ENCODE measurements at regions not wholly inside any gene's neighbourhood (a gene's known extent, or its start where the extent isn't known, plus 50 kb on each side); places are given as distances from the start of the nearest gene placed in this dataset.

DNA sequence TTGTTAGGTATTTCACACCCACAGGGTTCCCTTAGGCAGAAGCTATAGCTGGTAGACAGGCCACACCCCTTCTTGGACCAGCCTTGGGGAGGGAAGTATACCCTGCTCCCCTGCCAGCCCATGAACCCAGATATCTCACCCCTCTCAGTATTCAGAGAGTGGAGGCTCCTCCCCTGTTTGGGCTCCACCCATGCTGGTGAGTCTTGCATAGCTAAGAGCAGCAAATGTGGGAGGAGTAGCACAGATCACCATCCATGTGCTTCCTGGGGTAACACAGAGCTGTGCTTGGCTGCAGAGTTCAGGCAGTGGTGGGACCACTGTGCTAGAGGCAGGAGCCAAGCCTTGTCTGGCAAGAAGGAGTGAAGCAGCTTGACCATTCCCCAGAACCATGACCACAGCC, 427.2 kb downstream of the ZIC1 start:
- DNase-seq (ENCODE audit: extremely low read depth, low read depth, low spot score), result no peak

- DNase-seq (ENCODE audit: extremely low read depth, low read depth, low spot score), result no peak
Measured at GRCh38 chr3:147838652-147839051, 429.5 kb downstream of the ZIC1 start.

- DNase-seq (ENCODE audit: extremely low read depth, low read depth, low spot score), result no peak
Measured at GRCh38 chr3:147843331-147843730, 434.2 kb downstream of the ZIC1 start.

DNA sequence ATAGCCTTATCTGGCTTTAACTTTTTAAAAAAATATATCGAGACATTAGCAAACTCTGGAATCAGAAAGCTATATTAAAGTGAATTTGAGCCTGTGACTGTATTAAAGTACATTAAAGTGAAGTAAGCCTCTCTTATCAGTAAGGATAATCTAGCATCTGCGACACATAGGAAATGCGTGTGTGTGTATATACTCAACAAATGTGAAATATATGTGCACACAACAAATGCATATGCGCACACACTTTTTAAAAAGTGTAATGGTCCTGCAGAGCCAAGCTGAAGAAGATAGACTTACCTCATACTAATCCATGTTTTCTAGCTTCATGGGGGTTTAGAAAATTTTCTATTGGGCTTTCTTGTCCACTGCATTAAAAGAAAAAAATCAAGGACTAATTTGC, 437.1 kb downstream of the ZIC1 start:
- DNase-seq (ENCODE audit: extremely low read depth, low read depth, low spot score), result no peak

- DNase-seq (ENCODE audit: extremely low read depth, low read depth, low spot score), result no peak
Measured at GRCh38 chr3:147846854-147847478, 437.8 kb downstream of the ZIC1 start.

DNA sequence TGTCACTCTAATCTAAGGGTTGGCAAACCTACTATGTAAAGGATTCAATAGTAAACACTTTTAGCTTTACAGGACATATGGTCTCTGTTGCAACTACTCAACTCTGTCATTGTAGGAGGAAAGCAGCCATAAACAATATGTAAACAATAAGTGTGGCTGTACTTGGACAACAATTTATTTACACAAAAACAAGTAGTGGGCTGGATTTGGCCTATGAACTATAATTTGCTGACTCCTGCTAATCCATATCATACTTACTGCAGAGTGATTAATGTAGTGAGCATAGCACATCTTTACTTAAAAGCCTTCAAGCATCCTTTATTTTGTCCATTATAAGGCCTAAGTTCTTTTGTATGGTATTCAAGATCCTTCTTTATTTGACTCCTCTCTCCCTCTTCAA, 441.9 kb downstream of the ZIC1 start:
- DNase-seq (ENCODE audit: extremely low read depth, low read depth, low spot score), result no peak

DNA sequence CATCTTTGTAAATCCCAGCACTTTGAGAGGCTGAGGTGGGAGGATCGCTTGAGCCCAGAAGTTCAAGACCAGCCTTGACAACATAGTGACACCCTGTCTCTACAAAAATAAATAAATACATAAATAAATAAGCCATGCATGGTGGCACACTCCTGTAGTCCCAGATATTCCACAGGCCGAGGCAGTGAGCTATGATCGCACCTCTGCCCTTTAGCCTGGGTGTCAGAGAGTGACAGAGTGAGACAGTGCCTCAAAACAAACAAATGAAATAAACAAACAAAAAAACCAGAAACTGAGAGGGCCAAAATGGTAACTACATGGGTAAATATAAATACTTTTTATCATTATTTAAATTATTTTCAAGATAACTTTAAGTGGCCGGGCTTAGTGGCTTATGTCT, 445.4 kb downstream of the ZIC1 start:
- DNase-seq (ENCODE audit: extremely low read depth, low read depth, low spot score), result no peak

DNA sequence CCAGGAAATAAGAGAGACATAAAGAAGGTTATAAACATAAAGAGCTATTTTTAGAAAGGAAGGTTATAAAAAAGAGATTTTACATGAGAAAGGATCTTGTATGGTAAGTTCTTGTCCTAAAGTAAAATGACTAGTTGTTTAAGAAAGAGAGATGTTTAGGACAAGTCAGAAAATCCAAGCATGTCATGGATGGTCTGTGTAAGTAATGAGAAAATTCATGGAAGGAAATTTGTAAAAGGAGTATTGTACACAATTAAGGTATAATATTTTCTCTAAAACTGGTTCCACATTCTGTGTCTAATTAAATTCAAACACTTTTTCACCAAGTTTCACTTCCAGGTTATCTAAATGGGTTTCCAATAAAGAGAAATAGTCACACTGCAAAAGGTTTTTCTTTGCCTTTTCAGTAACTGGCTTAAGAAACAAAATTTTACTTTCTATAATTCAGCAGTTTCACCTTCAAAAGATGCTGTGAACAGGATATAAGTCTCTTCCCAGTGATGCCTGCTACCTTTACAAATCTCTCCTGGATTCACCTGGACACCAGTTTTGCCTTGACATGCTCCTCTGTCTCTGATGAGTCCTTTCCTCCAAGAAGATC, 455.7 kb downstream of the ZIC1 start:
- no peak for DNase-seq (ENCODE audit: extremely low read depth, low read depth, low spot score)

- no peak for DNase-seq (ENCODE audit: extremely low read depth, low read depth, low spot score)
Measured at GRCh38 chr3:147866561-147866960, 457.4 kb downstream of the ZIC1 start.

DNA sequence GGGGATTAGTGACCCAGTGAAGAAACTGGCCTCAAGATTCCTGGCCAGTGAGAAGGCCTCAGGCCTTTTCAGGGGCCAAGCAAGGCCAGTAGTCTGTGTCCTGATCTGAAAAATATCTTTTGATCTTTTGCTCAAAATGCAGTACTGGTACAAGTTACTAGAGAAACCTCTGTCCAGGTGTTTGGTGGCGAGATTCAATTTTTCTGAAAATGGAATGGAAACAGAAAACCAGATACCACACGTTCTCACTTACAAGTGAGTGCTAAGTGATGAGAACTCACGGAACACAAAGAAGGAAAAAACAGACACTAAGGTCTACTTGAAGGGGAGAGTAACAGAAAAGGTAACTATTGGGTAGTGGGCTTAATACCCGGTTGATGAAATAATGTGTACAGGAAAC, 463.4 kb downstream of the ZIC1 start:
- no peak for DNase-seq (ENCODE audit: extremely low read depth, low read depth, low spot score)

GRCh38 chr3:147875498-147875897, 466.3 kb downstream of the ZIC1 start:
- DNase-seq (ENCODE audit: extremely low read depth, low read depth, low spot score), result no peak

- DNase-seq (ENCODE audit: extremely low read depth, low read depth, low spot score), result no peak
Measured at GRCh38 chr3:147881933-147882332, 472.8 kb downstream of the ZIC1 start.

DNA sequence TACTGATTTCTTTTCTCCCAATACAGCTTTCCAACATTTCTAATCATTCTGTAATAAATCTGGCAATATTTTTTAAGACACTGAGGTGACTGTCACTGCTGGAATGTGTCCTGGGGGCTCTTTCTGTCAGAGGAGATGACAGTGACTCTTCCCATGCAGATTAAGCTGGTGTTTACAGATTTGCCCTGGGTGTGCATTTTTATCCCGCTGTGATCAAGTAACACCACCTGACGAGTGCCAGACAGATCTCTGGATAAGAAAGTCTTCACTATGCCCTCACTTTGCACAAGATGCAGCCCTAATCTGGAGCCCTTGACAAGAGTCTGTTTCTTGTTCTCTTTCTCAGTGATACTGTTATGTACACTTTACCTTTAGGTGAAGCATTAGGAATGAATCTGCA, 477.7 kb downstream of the ZIC1 start:
- DNase-seq (ENCODE audit: extremely low read depth, low read depth, low spot score), result no peak

DNA sequence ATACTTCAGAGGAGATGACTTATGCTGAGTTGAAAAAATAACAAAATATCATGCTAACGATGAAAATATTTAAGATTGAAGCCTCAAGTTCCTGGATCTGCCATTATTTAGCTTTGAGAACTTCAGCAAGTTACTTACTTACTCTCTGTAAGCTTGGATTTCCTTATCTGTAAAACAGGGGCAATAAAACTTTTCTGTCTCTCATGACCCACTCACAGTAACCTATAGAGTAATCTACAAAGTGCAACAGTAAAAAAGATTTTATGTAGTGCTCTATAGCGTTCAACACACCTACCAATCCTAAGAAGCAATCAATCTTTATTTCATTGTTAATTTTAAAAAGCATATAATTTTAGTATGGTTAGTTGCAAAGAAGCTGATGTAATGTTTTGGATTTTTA, 478.6 kb downstream of the ZIC1 start:
- no peak for DNase-seq (ENCODE audit: extremely low read depth, low read depth, low spot score)

DNA sequence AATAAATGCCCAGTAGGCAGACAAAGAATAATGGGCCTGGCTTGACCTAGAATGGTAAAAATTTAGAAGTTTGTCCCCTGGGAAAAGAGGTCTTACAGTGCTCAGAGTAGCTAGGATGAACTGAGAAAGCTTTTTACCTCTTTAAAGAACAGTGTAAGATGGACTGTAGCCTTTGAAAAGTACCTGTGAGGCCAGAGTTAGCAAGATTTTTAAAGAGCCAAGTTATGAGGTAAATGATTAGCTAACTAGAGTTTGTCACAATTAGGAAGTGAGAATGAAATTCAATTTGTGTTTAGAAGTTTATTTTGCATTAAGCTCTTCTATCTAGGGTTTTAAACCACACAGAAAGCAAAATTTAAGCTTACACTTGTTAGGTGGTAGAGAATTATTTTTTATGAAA, 480.9 kb downstream of the ZIC1 start:
- DNase-seq (ENCODE audit: extremely low read depth, low read depth, low spot score), result no peak

- DNase-seq (ENCODE audit: extremely low read depth, low read depth, low spot score), result no peak
Measured at GRCh38 chr3:147895509-147895908, 486.3 kb downstream of the ZIC1 start.

DNA sequence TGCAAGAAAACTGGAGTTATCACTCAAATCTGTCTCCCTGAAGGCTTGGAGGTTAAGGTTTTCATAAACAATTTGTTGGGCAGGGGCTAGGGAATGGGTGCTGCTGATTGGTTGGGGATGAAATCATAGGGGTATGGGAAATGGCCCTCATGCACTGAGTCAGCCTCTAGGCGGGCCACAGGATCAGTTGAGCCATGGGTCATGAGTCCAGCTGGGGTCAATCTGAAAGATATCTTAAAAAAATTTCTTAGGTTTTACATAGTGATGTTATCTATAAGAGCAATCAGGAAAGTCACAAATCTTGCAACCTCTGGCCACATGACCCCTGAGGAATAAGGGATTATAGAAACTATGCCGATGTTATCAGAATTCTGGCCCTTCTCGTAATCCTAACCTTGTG, 491.7 kb downstream of the ZIC1 start:
- DNase-seq (ENCODE audit: extremely low read depth, low read depth, low spot score), result no peak

DNA sequence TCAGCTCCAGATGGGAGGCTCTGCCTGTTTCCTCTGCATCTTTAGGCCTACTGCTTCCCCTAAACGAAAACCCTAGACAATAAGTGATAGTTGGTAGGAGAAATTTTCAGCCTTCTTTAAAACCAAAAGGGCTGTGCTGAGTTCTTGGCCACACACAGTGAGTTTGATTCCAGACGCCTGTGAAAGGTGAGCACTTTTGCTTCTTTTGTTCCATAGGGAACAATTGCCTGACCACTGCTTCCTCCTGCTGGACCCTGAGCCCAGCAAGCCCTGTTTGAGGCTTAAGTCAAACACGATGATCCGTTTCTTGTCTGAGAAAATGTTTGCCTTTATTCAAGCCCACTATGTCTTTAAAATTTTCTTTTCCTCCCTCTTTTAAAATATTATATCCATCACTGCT, 493.9 kb downstream of the ZIC1 start:
- DNase-seq (ENCODE audit: extremely low read depth, low read depth, low spot score), result no peak

DNA sequence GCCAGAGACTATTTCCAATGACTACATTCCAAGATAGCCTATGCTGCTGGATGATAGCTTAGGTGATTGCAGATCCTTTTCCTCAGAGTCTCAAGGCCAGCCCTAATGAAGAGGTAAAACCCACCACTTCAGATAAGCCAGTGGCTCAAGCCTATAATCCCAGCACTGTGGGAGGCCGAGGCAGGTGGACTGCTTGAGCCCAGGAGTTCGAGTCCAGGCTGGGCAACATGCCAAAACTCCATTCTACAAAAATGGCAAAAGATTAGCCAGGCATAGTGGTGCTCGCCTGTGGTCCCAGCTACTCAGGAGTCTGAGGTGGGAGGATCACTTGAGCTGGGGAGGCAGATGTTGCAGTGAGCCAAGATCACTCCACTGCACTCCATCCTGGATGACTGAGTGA, 495.3 kb downstream of the ZIC1 start:
- DNase-seq (ENCODE audit: extremely low read depth, low read depth, low spot score), result no peak

DNA sequence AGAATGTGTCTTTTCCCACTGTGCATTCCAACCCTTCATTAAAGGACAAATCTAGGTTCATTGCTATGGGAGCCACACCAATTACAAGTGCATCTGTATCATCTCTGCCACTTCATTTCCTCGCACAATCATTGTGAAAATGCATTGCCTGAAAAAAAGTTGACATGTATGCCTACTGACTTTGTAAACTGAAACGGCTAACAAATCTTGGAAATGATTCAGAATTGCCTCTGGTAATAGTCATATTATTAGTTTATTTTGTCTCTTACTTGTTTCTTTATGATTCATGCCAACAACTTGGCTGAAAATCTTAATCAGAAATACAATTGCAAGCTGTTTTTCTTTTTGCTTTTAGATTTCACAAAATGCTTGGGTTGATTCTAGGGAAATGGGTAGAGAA, 497.1 kb downstream of the ZIC1 start:
- no peak for DNase-seq (ENCODE audit: extremely low read depth, low read depth, low spot score)

GRCh38 chr3:147914532-147914931, 505.4 kb downstream of the ZIC1 start:
- no peak for DNase-seq (ENCODE audit: extremely low read depth, low read depth, low spot score)

GRCh38 chr3:147915057-147915456, 505.9 kb downstream of the ZIC1 start:
- no peak for DNase-seq (ENCODE audit: extremely low read depth, low read depth, low spot score)

DNA sequence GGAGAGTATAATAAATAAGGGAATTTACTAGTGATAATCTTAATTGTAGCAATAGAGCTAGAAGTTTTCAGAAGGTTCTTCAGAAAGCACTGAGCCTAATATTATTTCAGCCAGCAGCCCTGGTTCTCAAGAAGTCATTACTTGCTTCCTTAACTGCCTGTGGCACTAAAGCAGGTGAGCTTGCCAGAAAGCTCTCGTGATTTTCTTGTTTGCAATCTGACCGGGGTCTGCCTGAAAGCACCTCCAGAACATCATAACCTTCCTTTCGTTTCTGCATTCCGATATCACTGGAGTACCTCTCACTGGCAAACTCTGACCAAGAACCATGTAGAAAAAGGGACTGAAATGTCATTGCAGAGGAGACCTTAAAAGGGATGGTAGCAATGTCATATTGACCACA, 510.3 kb downstream of the ZIC1 start:
- DNase-seq (ENCODE audit: extremely low read depth, low read depth, low spot score), result no peak

All from glomerular endothelial cell (primary cell).